ENCODE measurements at regions not wholly inside any gene's neighbourhood (a gene's known extent, or its start where the extent isn't known, plus 50 kb on each side); places are given as distances from the start of the nearest gene placed in this dataset.

GRCh38 chr3:76482510-76482909, 557.4 kb upstream of the ROBO2 start:
- DNase-seq (ENCODE audit: low read depth): no peak
- TF ChIP-seq CTCF (IDR thresholded peaks at IDR 0.05; ENCODE audit: insufficient read depth, low read depth, low read length): no peak

GRCh38 chr3:76487446-76487845, 552.5 kb upstream of the ROBO2 start:
- no peak for DNase-seq (ENCODE audit: low read depth)
- no peak for TF ChIP-seq CTCF (IDR thresholded peaks at IDR 0.05; ENCODE audit: insufficient read depth, low read depth, low read length)
- no peak overlapping the region for H3K4me3 ChIP-seq (ENCODE audit: low read depth, low read length)

More at GRCh38 chr3:76482510-76482909, 557.4 kb upstream of the ROBO2 start:
- no peak overlapping the region for H3K4me3 ChIP-seq (ENCODE audit: low read depth, low read length)

GRCh38 chr3:76490064-76490463, 549.8 kb upstream of the ROBO2 start:
- no peak overlapping the region for H3K4me3 ChIP-seq (ENCODE audit: low read depth, low read length)
- TF ChIP-seq CTCF (IDR thresholded peaks at IDR 0.05; ENCODE audit: insufficient read depth, low read depth, low read length): no peak
- no peak for DNase-seq (ENCODE audit: low read depth)

GRCh38 chr3:76495216-76495615, 544.7 kb upstream of the ROBO2 start:
- TF ChIP-seq CTCF (IDR thresholded peaks at IDR 0.05; ENCODE audit: insufficient read depth, low read depth, low read length): no peak

GRCh38 chr3:76497636-76498035, 542.3 kb upstream of the ROBO2 start:
- no peak overlapping the region for H3K4me3 ChIP-seq (ENCODE audit: low read depth, low read length)
- DNase-seq (ENCODE audit: low read depth): no peak
- no peak for TF ChIP-seq CTCF (IDR thresholded peaks at IDR 0.05; ENCODE audit: insufficient read depth, low read depth, low read length)

More at GRCh38 chr3:76495216-76495615, 544.7 kb upstream of the ROBO2 start:
- no peak overlapping the region for H3K4me3 ChIP-seq (ENCODE audit: low read depth, low read length)
- DNase-seq (ENCODE audit: low read depth): no peak

- H3K4me3 ChIP-seq (ENCODE audit: low read depth, low read length): no peak overlapping the region
- DNase-seq (ENCODE audit: low read depth): no peak
- no peak for TF ChIP-seq CTCF (IDR thresholded peaks at IDR 0.05; ENCODE audit: insufficient read depth, low read depth, low read length)
Observed at GRCh38 chr3:76500746-76501275, 539.1 kb upstream of the ROBO2 start.

- DNase-seq (ENCODE audit: low read depth): no peak
- H3K4me3 ChIP-seq (ENCODE audit: low read depth, low read length): no peak overlapping the region
- no peak for TF ChIP-seq CTCF (IDR thresholded peaks at IDR 0.05; ENCODE audit: insufficient read depth, low read depth, low read length)
Observed at GRCh38 chr3:76501315-76501714, 538.6 kb upstream of the ROBO2 start.

Measured in fibroblast of villous mesenchyme (primary cell).